GM18505 (cell line): ENCODE measurements at regions not wholly inside any gene's neighbourhood (a gene's known extent, or its start where the extent isn't known, plus 50 kb on each side); places are given as distances from the start of the nearest gene placed in this dataset.
"Not testable (repeated sequence)": the region's sequence is repeated elsewhere in the genome, so short reads cannot be mapped to it uniquely, and the experiment has no call there.

Experiments used
- ATAC-seq: cut with Tn5 transposase; IDR thresholded peaks from one replicate; pipeline ENCODE4 v1.9.1; 2021; ENCODE audit not compliant: unreplicated experiment
- POLR2A ChIP-seq: IDR thresholded peaks from 4 replicates; pipeline ENCODE4 v1.6.1; 2011; ENCODE audit warnings: borderline replicate concordance; ENCODE audit not compliant: insufficient read depth, insufficient read length; ENCODE audit errors: extremely low read depth

GRCh38 chr21:27366646-27367235 lies 399.9 kb upstream of the ADAMTS5 start:
- no peak for TF ChIP-seq POLR2A
- no peak for ATAC-seq

GRCh38 chr21:27366036-27366435 lies 399.1 kb upstream of the ADAMTS5 start:
- no peak for ATAC-seq
- no peak for TF ChIP-seq POLR2A

- TF ChIP-seq POLR2A, result no peak
- no peak for ATAC-seq
These were observed 398.5 kb upstream of the ADAMTS5 start for GRCh38 chr21:27365394-27365793.

- ATAC-seq, result no peak
- no peak for TF ChIP-seq POLR2A
These were observed 397.0 kb upstream of the ADAMTS5 start for GRCh38 chr21:27363719-27364477.

- ATAC-seq, result no peak
- no peak for TF ChIP-seq POLR2A
These were observed 395.4 kb upstream of the ADAMTS5 start for GRCh38 chr21:27362249-27362648.

GRCh38 chr21:27359141-27359540 lies 392.3 kb upstream of the ADAMTS5 start:
- no peak for ATAC-seq
- TF ChIP-seq POLR2A, result no peak

- no peak for TF ChIP-seq POLR2A
- ATAC-seq, result no peak
These were observed 386.0 kb upstream of the ADAMTS5 start for GRCh38 chr21:27352885-27353284.

- ATAC-seq, result no peak
- no peak for TF ChIP-seq POLR2A
These were observed 379.2 kb upstream of the ADAMTS5 start for GRCh38 chr21:27346041-27346448.

- TF ChIP-seq POLR2A, result no peak
- ATAC-seq, result no peak
These were observed 373.0 kb upstream of the ADAMTS5 start for GRCh38 chr21:27339902-27340301.

- not testable (repeated sequence) for ATAC-seq
These were observed 371.1 kb upstream of the ADAMTS5 start for GRCh38 chr21:27338007-27338406.

GRCh38 chr21:27333096-27333495 lies 366.2 kb upstream of the ADAMTS5 start:
- no peak for TF ChIP-seq POLR2A
- ATAC-seq, result no peak

- ATAC-seq, result no peak
- no peak for TF ChIP-seq POLR2A
These were observed 362.5 kb upstream of the ADAMTS5 start for GRCh38 chr21:27329255-27329851.

- no peak for ATAC-seq
- no peak for TF ChIP-seq POLR2A
These were observed 359.4 kb upstream of the ADAMTS5 start for GRCh38 chr21:27326301-27326700.

- ATAC-seq, result no peak
- no peak for TF ChIP-seq POLR2A
These were observed 356.4 kb upstream of the ADAMTS5 start for GRCh38 chr21:27323331-27323730.
